ENCODE measurements at regions not wholly inside any gene's neighbourhood (a gene's known extent, or its start where the extent isn't known, plus 50 kb on each side); places are given as distances from the start of the nearest gene placed in this dataset.

- no peak for DNase-seq (ENCODE audit: low spot score)
- intact Hi-C loops (cut with micrococcal nuclease; ENCODE audit: unreplicated experiment), result no loop called here
- Histone ChIP-seq H3K9me2 (ENCODE audit: insufficient read depth, low read length) (no peaks in the 10 kb centered on the region), H3K27ac (ENCODE audit: low read depth, low read length, poor library complexity, severe bottlenecking) (no peak overlapping the region), H3K4me2 (ENCODE audit: low read length) (no peak overlapping the region), H3K36me3 (ENCODE audit: insufficient read depth, low read length) (no peaks in the 10 kb centered on the region), H3K4me1 (ENCODE audit: insufficient read depth, low read length, poor library complexity, severe bottlenecking) (no peaks in the 10 kb centered on the region), H4K20me1 (ENCODE audit: insufficient read depth, low read length) (no peaks in the 10 kb centered on the region), H2AFZ (ENCODE audit: low read length) (no peak overlapping the region), H3K9me3 (ENCODE audit: low read length) (no peaks in the 10 kb centered on the region), H3K79me2 (ENCODE audit: insufficient read depth, low read depth, low read length) (no peaks in the 10 kb centered on the region), H3K4me3 (ENCODE audit: low read depth, low read length, poor library complexity, severe bottlenecking) (no peak overlapping the region)
- no TSS peak for BruUV-seq (replicated peaks)
- ChIA-PET POLR2A (interaction anchor here (0.7 kb wide), 1 partner anchor 273 kb away, joined by 3 read pairs; no protein-coding TSS in a partner anchor), CTCF (ENCODE audit: unreplicated experiment) (no interaction called here)
- TF ChIP-seq EZH2phosphoT487 (IDR thresholded peaks at IDR 0.05; ENCODE audit: borderline replicate concordance, low read depth, low read length) (no peak), CTCF (conservative IDR thresholded peaks at IDR 0.05; ENCODE audit: low read length) (no peak)
Observed at GRCh38 chr9:13493697-13494096, 214.2 kb upstream of the MPDZ start.

GRCh38 chr9:13491493-13492424 lies 212.3 kb upstream of the MPDZ start:
- H3K27ac ChIP-seq (ENCODE audit: low read depth, low read length, poor library complexity, severe bottlenecking), result no peak overlapping the region
- no peaks in the 10 kb centered on the region for H3K9me2 ChIP-seq (ENCODE audit: insufficient read depth, low read length)
- no peak overlapping the region for H2AFZ ChIP-seq (ENCODE audit: low read length)
- H3K4me3 ChIP-seq (ENCODE audit: low read depth, low read length, poor library complexity, severe bottlenecking), result no peak overlapping the region
- no peaks in the 10 kb centered on the region for H3K36me3 ChIP-seq (ENCODE audit: insufficient read depth, low read length)
- intact Hi-C loops (cut with micrococcal nuclease; ENCODE audit: unreplicated experiment), result no loop called here
- DNase-seq (ENCODE audit: low spot score), result no peak
- H3K4me2 ChIP-seq (ENCODE audit: low read length), result no peak overlapping the region
- H3K4me1 ChIP-seq (ENCODE audit: insufficient read depth, low read length, poor library complexity, severe bottlenecking), result no peaks in the 10 kb centered on the region
- TF ChIP-seq CTCF (conservative IDR thresholded peaks at IDR 0.05; ENCODE audit: low read length) (no peak), EZH2phosphoT487 (IDR thresholded peaks at IDR 0.05; ENCODE audit: borderline replicate concordance, low read depth, low read length) (no peak)
- no peaks in the 10 kb centered on the region for H3K79me2 ChIP-seq (ENCODE audit: insufficient read depth, low read depth, low read length)
- no TSS peak for BruUV-seq (replicated peaks)
- H3K9me3 ChIP-seq (ENCODE audit: low read length), result no peaks in the 10 kb centered on the region
- ChIA-PET POLR2A (no interaction called here), CTCF (ENCODE audit: unreplicated experiment) (no interaction called here)
- no peaks in the 10 kb centered on the region for H4K20me1 ChIP-seq (ENCODE audit: insufficient read depth, low read length)

- H3K36me3 ChIP-seq (ENCODE audit: insufficient read depth, low read length), result no peaks in the 10 kb centered on the region
- BruUV-seq (replicated peaks), result no TSS peak
- H3K79me2 ChIP-seq (ENCODE audit: insufficient read depth, low read depth, low read length), result no peaks in the 10 kb centered on the region
- intact Hi-C loops (cut with micrococcal nuclease; ENCODE audit: unreplicated experiment), result no loop called here
- no peak overlapping the region for H3K4me3 ChIP-seq (ENCODE audit: low read depth, low read length, poor library complexity, severe bottlenecking)
- ChIA-PET POLR2A (no interaction called here), CTCF (ENCODE audit: unreplicated experiment) (no interaction called here)
- H2AFZ ChIP-seq (ENCODE audit: low read length), result no peak overlapping the region
- H3K27ac ChIP-seq (ENCODE audit: low read depth, low read length, poor library complexity, severe bottlenecking), result no peak overlapping the region
- no peaks in the 10 kb centered on the region for H3K9me3 ChIP-seq (ENCODE audit: low read length)
- TF ChIP-seq CTCF (conservative IDR thresholded peaks at IDR 0.05; ENCODE audit: low read length) (no peak), EZH2phosphoT487 (IDR thresholded peaks at IDR 0.05; ENCODE audit: borderline replicate concordance, low read depth, low read length) (no peak)
- no peak overlapping the region for H3K4me2 ChIP-seq (ENCODE audit: low read length)
- no peak for DNase-seq (ENCODE audit: low spot score)
- H3K9me2 ChIP-seq (ENCODE audit: insufficient read depth, low read length), result no peaks in the 10 kb centered on the region
- H3K4me1 ChIP-seq (ENCODE audit: insufficient read depth, low read length, poor library complexity, severe bottlenecking), result no peaks in the 10 kb centered on the region
- H4K20me1 ChIP-seq (ENCODE audit: insufficient read depth, low read length), result no peaks in the 10 kb centered on the region
Observed at GRCh38 chr9:13491138-13491492, 211.6 kb upstream of the MPDZ start.

All from OCI-LY7 (cell line).